MCF 10A (cell line): ENCODE measurements at regions not wholly inside any gene's neighbourhood (a gene's known extent, or its start where the extent isn't known, plus 50 kb on each side); places are given as distances from the start of the nearest gene placed in this dataset.

Experiments
- BruUV-seq: library from RNA; stranded (reverse); fragments of 400-500 nt; replicated peaks from 2 replicates; lab custom pipeline; 2021; lab: Mats Ljungman, UMichigan
- CTCF ChIA-PET: fragments of 300-600 bp; sonication (Branson Sonifier 250); formaldehyde crosslinking; extraction: SDS; loops from one replicate; lab custom pipeline; 2021; ENCODE audit warnings: antibody characterized with exemption, inconsistent platforms; lab: Yijun Ruan, JAX
- POLR2A ChIA-PET: fragments of 300-600, 350-650 bp; sonication (Branson Sonifier 250); formaldehyde crosslinking; extraction: SDS; loops from one replicate; lab custom pipeline; 2020; ENCODE audit warnings: antibody characterized with exemption, inconsistent platforms; lab: Yijun Ruan, JAX
- DNase-seq: peaks from one replicate; pipeline ENCODE4 v3.0.0-alpha.2; 2018; ENCODE audit not compliant: unreplicated experiment
- H3K27ac Mint-ChIP-seq: one replicate; pipeline ENCODE4 v1.8.0; 2022; ENCODE audit warnings: mild to moderate bottlenecking, low read depth, mixed read lengths; ENCODE audit not compliant: unreplicated experiment
- H3K27me3 Mint-ChIP-seq: one replicate; pipeline ENCODE4 v1.8.0; 2022; ENCODE audit warnings: mixed read lengths; ENCODE audit not compliant: insufficient read depth, unreplicated experiment
- H3K36me3 Mint-ChIP-seq: one replicate; pipeline ENCODE4 v1.8.0; 2022; ENCODE audit warnings: mild to moderate bottlenecking, moderate library complexity, mixed read lengths; ENCODE audit not compliant: insufficient read depth, unreplicated experiment
- H3K4me1 Mint-ChIP-seq: one replicate; pipeline ENCODE4 v1.8.0; 2022; ENCODE audit warnings: mixed read lengths; ENCODE audit not compliant: insufficient read depth, unreplicated experiment
- H3K4me3 Mint-ChIP-seq: one replicate; pipeline ENCODE4 v1.8.0; 2022; ENCODE audit warnings: mild to moderate bottlenecking, moderate library complexity, mixed read lengths; ENCODE audit not compliant: unreplicated experiment
- H3K9me3 Mint-ChIP-seq: one replicate; pipeline ENCODE4 v1.8.0; 2022; ENCODE audit warnings: mixed read lengths; ENCODE audit not compliant: unreplicated experiment
- CTCF ChIP-seq: fragments of 200-600 bp; IDR thresholded peaks from one replicate; pipeline ENCODE4 v1.8.0; 2022; ENCODE audit warnings: antibody characterized with exemption, mild to moderate bottlenecking; ENCODE audit not compliant: unreplicated experiment
- intact Hi-C: fragments of 100-400 bp; cut with micrococcal nuclease; formaldehyde crosslinking; loops from 2 replicates; pipeline ENCODE4 v1.14.1; 2022

- Mint-ChIP-seq H3K27me3 (no peaks in the 10 kb centered on the region), H3K9me3 (no peaks in the 10 kb centered on the region), H3K4me3 (no peak overlapping the region), H3K27ac (no peak overlapping the region), H3K36me3 (no peaks in the 10 kb centered on the region), H3K4me1 (no peaks in the 10 kb centered on the region)
- no TSS peak for BruUV-seq
- CTCF ChIA-PET: no interaction called here
- intact Hi-C loops: no loop called here
- TF ChIP-seq CTCF: no peak
- POLR2A ChIA-PET: no interaction called here
- DNase-seq: no peak
These were observed 303.2 kb upstream of the SOX14 start for GRCh38 chr3:137460944-137461343.

GRCh38 chr3:137463131-137463530 is 301.0 kb upstream of the SOX14 start:
- ChIA-PET POLR2A (no interaction called here), CTCF (no interaction called here)
- Mint-ChIP-seq H3K27ac (no peak overlapping the region), H3K9me3 (no peaks in the 10 kb centered on the region), H3K4me1 (peaks cover 2% of the 10 kb centered on the region), H3K4me3 (no peak overlapping the region), H3K27me3 (peaks cover 9% of the 10 kb centered on the region), H3K36me3 (no peaks in the 10 kb centered on the region)
- BruUV-seq: no TSS peak
- intact Hi-C loops: no loop called here
- TF ChIP-seq CTCF: no peak
- no peak for DNase-seq

DNA sequence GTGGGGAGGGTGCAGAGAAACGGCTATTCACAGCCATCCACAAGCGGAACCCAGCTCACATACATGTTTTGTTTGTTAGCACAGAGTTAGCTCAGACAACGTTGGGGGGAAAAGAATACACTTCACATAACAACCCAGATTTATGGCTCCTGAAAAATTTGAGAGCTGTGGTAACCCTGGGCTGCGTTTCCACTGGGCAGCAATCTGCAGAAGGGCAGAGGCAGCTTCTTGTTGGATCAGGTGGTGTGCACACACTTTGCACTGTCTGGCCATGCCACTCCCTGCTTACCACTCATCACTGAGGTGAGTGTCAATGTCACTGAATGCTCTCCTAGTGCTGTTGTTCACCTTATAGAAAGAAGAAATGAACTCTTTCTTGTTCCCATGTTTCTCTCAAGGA is 299.8 kb upstream of the SOX14 start:
- Mint-ChIP-seq H3K4me1 (peaks cover 6% of the 10 kb centered on the region), H3K9me3 (no peaks in the 10 kb centered on the region), H3K27me3 (peaks cover 12% of the 10 kb centered on the region), H3K36me3 (no peaks in the 10 kb centered on the region), H3K27ac (no peak overlapping the region), H3K4me3 (no peak overlapping the region)
- intact Hi-C loops: no loop called here
- no peak for TF ChIP-seq CTCF
- BruUV-seq: no TSS peak
- ChIA-PET CTCF (interaction anchor here (0.6 kb wide), 1 partner anchor 580 kb away, joined by 3 read pairs; no protein-coding TSS in a partner anchor), POLR2A (interaction anchor here (0.8 kb wide), 1 partner anchor 9 kb away, joined by 3 read pairs; no protein-coding TSS in a partner anchor)
- DNase-seq: no peak

- no TSS peak for BruUV-seq
- Mint-ChIP-seq H3K4me1 (peaks cover 6% of the 10 kb centered on the region), H3K27me3 (peaks cover 12% of the 10 kb centered on the region), H3K9me3 (no peaks in the 10 kb centered on the region), H3K36me3 (no peaks in the 10 kb centered on the region), H3K4me3 (no peak overlapping the region), H3K27ac (no peak overlapping the region)
- no peak for TF ChIP-seq CTCF
- ChIA-PET CTCF (no interaction called here), POLR2A (no interaction called here)
- intact Hi-C loops: no loop called here
- no peak for DNase-seq
These were observed 295.7 kb upstream of the SOX14 start for GRCh38 chr3:137468446-137468845.
